ENCODE measurements at regions not wholly inside any gene's neighbourhood (a gene's known extent, or its start where the extent isn't known, plus 50 kb on each side); places are given as distances from the start of the nearest gene placed in this dataset.

GRCh38 chr13:103537616-103538015 is 471.4 kb upstream of the SLC10A2 start:
- Histone ChIP-seq H4K8ac (ENCODE audit: extremely low read depth, insufficient read depth, low read length) (no peak overlapping the region), H2BK15ac (ENCODE audit: low read length) (no peak overlapping the region), H3K23ac (ENCODE audit: insufficient read length) (no peak overlapping the region), H2BK5ac (ENCODE audit: low read depth, low read length) (no peak overlapping the region), H3K9me3 (ENCODE audit: insufficient read depth in 2 of 2, low read depth in 1 of 2, low read length in 1 of 2) (no peaks in the 10 kb centered on the region; a peak in 1 of 4 replicates), H3K79me1 (ENCODE audit: low read depth, low read length) (no peaks in the 10 kb centered on the region), H2BK12ac (ENCODE audit: low read depth, low read length) (no peak overlapping the region), H2BK20ac (ENCODE audit: low read length) (no peak overlapping the region), H3K23me2 (ENCODE audit: low read depth, low read length) (no peaks in the 10 kb centered on the region), H3K36me3 (ENCODE audit: control insufficient read depth in 2 of 4, insufficient read depth in 4 of 4, low read length in 3 of 4) (no peaks in the 10 kb centered on the region), H2AK5ac (ENCODE audit: low read depth, low read length) (no peak overlapping the region), H4K5ac (ENCODE audit: insufficient read length, low read depth, low read length) (no peak overlapping the region), H2AFZ (ENCODE audit: low read length) (no peak overlapping the region; the same call in 1 of the 2 replicates), H4K91ac (replicated peaks; ENCODE audit: insufficient read length, low read length) (no peak overlapping the region), H3K4me1 (replicated peaks in 1 of 4; ENCODE audit: control insufficient read depth in 3 of 4, insufficient read depth in 4 of 4, low read length in 3 of 4) (no peaks in the 10 kb centered on the region), H3K14ac (ENCODE audit: insufficient read length) (no peak overlapping the region), H3K4me2 (ENCODE audit: insufficient read depth in 1 of 2, low read depth in 2 of 2, low read length in 2 of 2) (no peak overlapping the region), H3K4me3 (ENCODE audit: extremely low read depth in 1 of 4, insufficient read depth in 2 of 4, low read depth in 3 of 4, low read length in 4 of 4) (no peak overlapping the region), H3K27ac (ENCODE audit: low read depth, low read length) (no peak overlapping the region), H3K9ac (replicated peaks in 1 of 4; ENCODE audit: extremely low read depth in 1 of 4, low read depth in 3 of 4, low read length in 3 of 4) (no peak overlapping the region), H4K20me1 (replicated peaks in 1 of 2; ENCODE audit: control insufficient read depth in 1 of 2, insufficient read depth in 2 of 2, low read length in 2 of 2) (no peaks in the 10 kb centered on the region), H3K27me3 (replicated peaks in 1 of 4; ENCODE audit: control insufficient read depth in 3 of 4, extremely low read depth in 1 of 4, insufficient read depth in 3 of 4, low read length in 3 of 4) (no peaks in the 10 kb centered on the region), H3K4ac (replicated peaks; ENCODE audit: insufficient read length, low read depth, low read length) (no peak overlapping the region), H2BK120ac (replicated peaks; ENCODE audit: low read depth, low read length) (no peak overlapping the region), H3K79me2 (ENCODE audit: control insufficient read depth in 1 of 2, insufficient read depth in 2 of 2, low read length in 2 of 2) (no peaks in the 10 kb centered on the region), H3K18ac (ENCODE audit: extremely low read depth, low read length) (no peak overlapping the region), H3K56ac (replicated peaks; ENCODE audit: insufficient read length, low read depth, low read length) (no peak overlapping the region)
- no peak for TF ChIP-seq TAF1 (IDR thresholded peaks at IDR 0.05; ENCODE audit: low read depth, low read length)
- TF ChIP-seq SP4 (IDR thresholded peaks at IDR 0.05; ENCODE audit: low read length): no peak
- TF ChIP-seq JUND (IDR thresholded peaks at IDR 0.05; ENCODE audit: low read length): no peak
- no peak for TF ChIP-seq CHD1 (IDR thresholded peaks at IDR 0.05; ENCODE audit: low read depth, low read length)
- TF ChIP-seq RXRA (IDR thresholded peaks at IDR 0.05; ENCODE audit: insufficient read depth, low read depth, low read length): no peak
- TF ChIP-seq CBX8 (IDR thresholded peaks at IDR 0.05; ENCODE audit: borderline replicate concordance, low read depth, low read length): no peak
- no peak for TF ChIP-seq KDM4A (IDR thresholded peaks at IDR 0.05; ENCODE audit: low read depth, low read length, severe bottlenecking)
- TF ChIP-seq CEBPB (IDR thresholded peaks at IDR 0.05; ENCODE audit: low read depth, low read length): no peak
- TF ChIP-seq SUZ12 (IDR thresholded peaks at IDR 0.05; ENCODE audit: low read length): no peak
- CTCF ChIA-PET (ENCODE audit: partially characterized antibody): interaction anchor here (0.6 kb wide), 1 partner anchor 348 kb away, joined by 3 read pairs; no protein-coding TSS in a partner anchor
- 86% methylated on average over 2 of the region's 3 CpGs; no CpG with 5 or more reads in 1 of the 2 experiments for WGBS, 2 experiments (ENCODE audit: extremely low coverage in 1 of 2, insufficient coverage in 1 of 2, insufficient read length in 1 of 2, insufficient replicate concordance in 2 of 2, low coverage in 1 of 2, low lambda C conversion rate in 2 of 2, missing lambda C conversion rate in 1 of 2)
- DNase-seq (ENCODE audit: low read depth in 1 of 2, low spot score in 2 of 2) (no peak), FAIRE-seq (no peak)
- POLR2A ChIA-PET (ENCODE audit: partially characterized antibody): no interaction called here
